ENCODE measurements at regions not wholly inside any gene's neighbourhood (a gene's known extent, or its start where the extent isn't known, plus 50 kb on each side); places are given as distances from the start of the nearest gene placed in this dataset.

DNA sequence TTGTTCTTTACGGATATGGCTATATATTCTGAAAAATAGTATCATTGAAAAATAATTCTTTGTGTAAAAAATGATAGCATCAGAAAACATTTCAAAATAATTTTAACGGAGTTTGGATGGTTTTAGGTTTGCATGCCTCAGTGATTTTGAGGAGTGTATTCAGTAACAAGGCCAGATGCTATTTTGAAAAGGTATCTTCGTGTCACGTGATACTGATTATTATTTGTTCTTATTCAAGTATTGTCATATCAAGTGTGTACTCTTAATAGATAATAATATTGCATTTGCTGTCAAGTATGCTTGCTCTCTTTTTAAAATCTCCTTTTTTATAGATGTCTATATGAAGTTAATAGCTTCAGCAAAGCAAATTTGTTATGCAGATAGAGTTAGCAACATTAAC, 313.1 kb upstream of the PTPRD start:
- no peaks in the 10 kb centered on the region for H3K4me1 Mint-ChIP-seq (ENCODE audit: unreplicated experiment)
- H3K9me3 Mint-ChIP-seq: no peaks in the 10 kb centered on the region
- no peak for DNase-seq (ENCODE audit: extremely low spot score, unreplicated experiment)
- TF ChIP-seq, protein P1, sequence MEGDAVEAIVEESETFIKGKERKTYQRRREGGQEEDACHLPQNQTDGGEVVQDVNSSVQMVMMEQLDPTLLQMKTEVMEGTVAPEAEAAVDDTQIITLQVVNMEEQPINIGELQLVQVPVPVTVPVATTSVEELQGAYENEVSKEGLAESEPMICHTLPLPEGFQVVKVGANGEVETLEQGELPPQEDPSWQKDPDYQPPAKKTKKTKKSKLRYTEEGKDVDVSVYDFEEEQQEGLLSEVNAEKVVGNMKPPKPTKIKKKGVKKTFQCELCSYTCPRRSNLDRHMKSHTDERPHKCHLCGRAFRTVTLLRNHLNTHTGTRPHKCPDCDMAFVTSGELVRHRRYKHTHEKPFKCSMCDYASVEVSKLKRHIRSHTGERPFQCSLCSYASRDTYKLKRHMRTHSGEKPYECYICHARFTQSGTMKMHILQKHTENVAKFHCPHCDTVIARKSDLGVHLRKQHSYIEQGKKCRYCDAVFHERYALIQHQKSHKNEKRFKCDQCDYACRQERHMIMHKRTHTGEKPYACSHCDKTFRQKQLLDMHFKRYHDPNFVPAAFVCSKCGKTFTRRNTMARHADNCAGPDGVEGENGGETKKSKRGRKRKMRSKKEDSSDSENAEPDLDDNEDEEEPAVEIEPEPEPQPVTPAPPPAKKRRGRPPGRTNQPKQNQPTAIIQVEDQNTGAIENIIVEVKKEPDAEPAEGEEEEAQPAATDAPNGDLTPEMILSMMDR (conservative IDR thresholded peaks at IDR 0.05): no peak
- no peaks in the 10 kb centered on the region for H3K36me3 Mint-ChIP-seq
- no peak overlapping the region for H3K4me3 Mint-ChIP-seq
- H3K27me3 Mint-ChIP-seq: no peaks in the 10 kb centered on the region
- no peak overlapping the region for H3K27ac Mint-ChIP-seq

DNA sequence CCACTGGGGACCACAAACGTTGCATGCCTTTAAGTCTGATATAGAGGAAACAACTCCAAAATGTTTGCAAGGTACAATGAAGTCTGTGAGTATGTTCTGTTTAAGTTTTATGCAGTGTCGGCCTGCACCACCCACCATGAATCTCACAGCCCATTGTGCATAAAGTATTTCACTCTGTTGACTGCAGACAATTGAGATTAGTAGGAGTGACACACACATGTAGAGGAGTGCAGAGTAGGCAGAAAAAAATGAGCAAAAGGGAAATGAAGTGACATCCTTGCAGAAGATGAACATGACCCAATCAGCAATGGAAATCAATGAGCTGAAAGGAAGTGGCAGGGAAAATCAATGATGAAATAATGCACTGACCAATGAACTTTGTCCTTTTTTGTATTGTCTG, 315.6 kb upstream of the PTPRD start:
- Mint-ChIP-seq H3K4me1 (ENCODE audit: unreplicated experiment) (no peaks in the 10 kb centered on the region), H3K9me3 (no peaks in the 10 kb centered on the region), H3K4me3 (no peak overlapping the region), H3K27me3 (no peaks in the 10 kb centered on the region), H3K27ac (no peak overlapping the region), H3K36me3 (no peaks in the 10 kb centered on the region)
- TF ChIP-seq, protein P1 (conservative IDR thresholded peaks at IDR 0.05): no peak
- DNase-seq (ENCODE audit: extremely low spot score, unreplicated experiment): no peak

DNA sequence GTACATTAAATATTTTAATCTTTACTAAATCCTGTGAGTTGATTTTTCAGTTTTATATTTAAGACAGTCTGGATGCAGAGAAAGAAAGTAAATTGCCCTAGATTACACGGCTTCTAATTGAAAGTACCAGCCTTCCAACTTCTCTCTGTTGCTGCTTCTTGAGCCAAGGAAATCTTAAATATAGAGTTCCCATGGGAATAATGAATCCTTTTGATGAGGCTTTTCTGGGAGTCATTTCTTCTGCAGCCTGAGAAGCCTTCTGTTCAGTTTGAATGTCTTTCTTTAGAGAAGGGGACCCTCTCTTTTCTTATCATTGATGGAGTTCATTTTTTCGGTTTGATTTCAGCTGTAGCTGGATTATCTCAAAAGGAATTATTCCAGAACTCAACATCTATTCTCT, 317.3 kb upstream of the PTPRD start:
- TF ChIP-seq, protein P1 (conservative IDR thresholded peaks at IDR 0.05): no peak
- Mint-ChIP-seq H3K4me3 (no peak overlapping the region), H3K27ac (no peak overlapping the region), H3K4me1 (ENCODE audit: unreplicated experiment) (no peaks in the 10 kb centered on the region), H3K36me3 (no peaks in the 10 kb centered on the region), H3K27me3 (no peaks in the 10 kb centered on the region), H3K9me3 (no peaks in the 10 kb centered on the region)
- DNase-seq (ENCODE audit: extremely low spot score, unreplicated experiment): no peak

DNA sequence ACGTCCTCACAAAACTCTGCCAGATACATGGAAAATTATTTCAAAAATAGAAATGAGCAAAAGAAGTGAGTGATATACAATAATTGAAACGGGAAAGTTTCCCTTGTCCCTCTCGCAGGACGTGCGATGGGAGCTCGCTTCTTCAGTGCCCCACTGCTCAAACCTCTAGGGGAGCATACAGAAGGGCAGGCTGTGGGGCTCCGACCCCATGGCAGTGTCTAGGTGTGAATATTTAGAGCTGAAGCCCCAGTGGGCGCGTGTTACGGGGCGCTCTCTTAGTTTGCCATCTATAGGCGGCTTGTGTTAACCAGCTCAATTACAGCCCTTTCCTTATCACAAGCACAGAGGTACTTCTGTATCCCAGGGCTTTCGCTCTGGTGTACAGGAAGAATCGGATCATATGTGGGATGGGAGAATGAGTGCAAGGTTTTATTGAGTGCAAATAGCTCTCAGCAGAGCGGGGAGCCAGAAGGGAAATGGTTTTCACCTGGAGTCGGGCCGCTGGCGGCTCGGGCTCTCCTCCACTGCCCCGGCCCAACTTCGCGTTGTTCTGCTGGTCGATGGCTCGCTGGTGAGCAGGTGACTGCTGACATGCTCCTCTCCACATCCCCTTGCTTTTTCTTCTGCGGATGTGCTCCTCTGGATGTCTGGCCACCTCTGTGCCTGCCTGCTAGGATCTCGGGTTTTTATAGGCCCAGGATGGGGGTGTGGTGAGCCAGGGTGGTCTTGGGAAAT, 334.0 kb upstream of the PTPRD start:
- DNase-seq (ENCODE audit: extremely low spot score, unreplicated experiment): no peak
- TF ChIP-seq, protein P1 (conservative IDR thresholded peaks at IDR 0.05): no peak
- H3K4me1 Mint-ChIP-seq (ENCODE audit: unreplicated experiment): no peaks in the 10 kb centered on the region

DNA sequence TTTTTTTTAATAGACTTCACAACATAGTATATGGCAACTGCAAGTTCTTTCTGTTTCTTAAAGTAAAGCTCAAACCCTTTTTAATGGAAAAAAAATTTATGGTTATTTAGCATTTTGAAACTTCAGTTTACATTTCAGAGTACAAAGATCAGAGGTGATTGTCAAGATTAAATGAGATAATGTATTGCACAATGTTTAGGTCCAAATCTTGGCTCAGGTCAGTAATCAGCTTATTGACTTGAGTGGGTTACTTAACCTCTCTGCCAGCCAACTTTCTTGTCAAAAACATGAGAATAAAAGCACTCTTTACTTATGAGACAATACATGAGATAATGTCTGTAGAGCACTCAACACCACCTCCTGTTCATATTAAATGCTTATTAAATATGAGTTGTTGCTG, 345.1 kb upstream of the PTPRD start:
- Mint-ChIP-seq H3K9me3 (peaks cover 5% of the 10 kb centered on the region), H3K36me3 (no peaks in the 10 kb centered on the region), H3K27me3 (no peaks in the 10 kb centered on the region), H3K27ac (no peak overlapping the region), H3K4me1 (ENCODE audit: unreplicated experiment) (no peaks in the 10 kb centered on the region), H3K4me3 (no peak overlapping the region)
- DNase-seq (ENCODE audit: extremely low spot score, unreplicated experiment): no peak
- TF ChIP-seq, protein P1 (conservative IDR thresholded peaks at IDR 0.05): no peak

More for the DNA sequence above, 334.0 kb upstream of the PTPRD start:
- Mint-ChIP-seq H3K4me3 (no peak overlapping the region), H3K36me3 (no peaks in the 10 kb centered on the region), H3K27ac (no peak overlapping the region), H3K9me3 (no peaks in the 10 kb centered on the region), H3K27me3 (no peaks in the 10 kb centered on the region)

All from type B pancreatic cell (in vitro differentiated cells).